HEK293 (cell line): ENCODE measurements at regions not wholly inside any gene's neighbourhood (a gene's known extent, or its start where the extent isn't known, plus 50 kb on each side); places are given as distances from the start of the nearest gene placed in this dataset.

Experiments used
- CTCF ChIA-PET: fragments of 350-600 bp; formaldehyde crosslinking; extraction: SDS; loops from one replicate; lab custom pipeline; 2021; ENCODE audit warnings: antibody characterized with exemption; lab: Yijun Ruan, JAX
- POLR2A ChIA-PET: fragments of 300-600 bp; formaldehyde crosslinking; extraction: SDS; loops from one replicate; lab custom pipeline; 2020; ENCODE audit warnings: antibody characterized with exemption, inconsistent platforms; lab: Yijun Ruan, JAX
- H3K27ac ChIP-seq: fragments of 200-500 bp; sonication (Bioruptor generic); 2 replicates; pipeline ENCODE4 v1.5.1; 2014; ENCODE audit warnings: low read depth, low read length, control low read depth, inconsistent platforms; ENCODE audit errors: extremely low read depth
- H3K36me3 ChIP-seq, 2 experiments: fragments of 200-500 bp in 1 of 2; sonication (Bioruptor generic) in 1 of 2; 1 replicate in 1 of 2; 2 replicates in 1 of 2; pipeline ENCODE4 v1.5.1; 2014 to 2017; ENCODE audit warnings: inconsistent platforms in 2 of 2, low read length in 2 of 2; ENCODE audit not compliant: control insufficient read depth in 2 of 2, insufficient read depth in 1 of 2
- H3K4me1 ChIP-seq: fragments of 200-500 bp; sonication (Bioruptor generic); 2 replicates; pipeline ENCODE4 v1.5.1; 2014; ENCODE audit warnings: mild to moderate bottlenecking, low read length, inconsistent platforms; ENCODE audit not compliant: control insufficient read depth, insufficient read depth
- H3K4me3 ChIP-seq: 2 replicates; pipeline ENCODE4 v1.5.1; 2011; ENCODE audit warnings: low read depth, mild to moderate bottlenecking, control low read depth, low read length, moderate library complexity
- H3K9me3 ChIP-seq: fragments of 200-500 bp; sonication (Bioruptor generic); 2 replicates; pipeline ENCODE4 v1.5.1; 2014; ENCODE audit warnings: low read depth, low read length, inconsistent platforms; ENCODE audit not compliant: control insufficient read depth, insufficient read depth
- GLI2 ChIP-seq: fragments of 450-650 bp; formaldehyde crosslinking; IDR thresholded peaks from 2 replicates; pipeline ENCODE4; 2017; ENCODE audit warnings: missing biosample characterization, missing genetic modification characterization, low read depth, borderline replicate concordance
- GLIS1 ChIP-seq: fragments of 450-650 bp; formaldehyde crosslinking; IDR thresholded peaks from 2 replicates; pipeline ENCODE4 v1.5.1; 2016; ENCODE audit warnings: missing biosample characterization, missing genetic modification characterization
- HOXD13 ChIP-seq: sonication (generic); formaldehyde crosslinking; IDR thresholded peaks from 2 replicates; pipeline ENCODE4 v1.8.0; 2022; ENCODE audit warnings: missing genetic modification reagents, borderline replicate concordance
- RBAK ChIP-seq: fragments of 450-650 bp; formaldehyde crosslinking; IDR thresholded peaks from 2 replicates; pipeline ENCODE4 v1.5.1; 2016; ENCODE audit warnings: missing biosample characterization, missing genetic modification characterization
- SALL2 ChIP-seq: fragments of 450-650 bp; formaldehyde crosslinking; IDR thresholded peaks from 2 replicates; pipeline ENCODE4 v1.5.0; 2017; ENCODE audit warnings: missing biosample characterization, mild to moderate bottlenecking, missing genetic modification characterization, borderline replicate concordance
- SETDB1 ChIP-seq: IDR thresholded peaks from one replicate; pipeline ENCODE4 v1.6.1; 2017; ENCODE audit warnings: mild to moderate bottlenecking, low read length, moderate library complexity, mixed read lengths; ENCODE audit not compliant: insufficient read length
- SP2 ChIP-seq: fragments of 450-650 bp; formaldehyde crosslinking; IDR thresholded peaks from 2 replicates; pipeline ENCODE4 v1.5.1; 2016; ENCODE audit warnings: missing biosample characterization, missing genetic modification characterization
- TCF7L2 ChIP-seq: IDR thresholded peaks from 2 replicates; pipeline ENCODE4 v1.6.1; 2011; ENCODE audit warnings: low read depth, mild to moderate bottlenecking, inconsistent platforms, low read length, moderate library complexity, borderline replicate concordance
- ZBTB21 ChIP-seq: fragments of 450-650 bp; formaldehyde crosslinking; IDR thresholded peaks from 2 replicates; pipeline ENCODE4 v1.5.1; 2017; ENCODE audit warnings: missing biosample characterization, missing genetic modification characterization
- ZEB2 ChIP-seq: fragments of 450-650 bp; formaldehyde crosslinking; IDR thresholded peaks from 2 replicates; pipeline ENCODE4 v1.5.1; 2016; ENCODE audit warnings: missing biosample characterization, missing genetic modification characterization
- ZFP37 ChIP-seq: fragments of 450-650 bp; formaldehyde crosslinking; IDR thresholded peaks from 2 replicates; pipeline ENCODE4 v1.5.1; 2016; ENCODE audit warnings: missing biosample characterization, missing genetic modification characterization
- ZNF157 ChIP-seq: fragments of 450-650 bp; formaldehyde crosslinking; IDR thresholded peaks from 2 replicates; pipeline ENCODE4 v1.5.1; 2016; ENCODE audit warnings: missing biosample characterization, missing genetic modification characterization
- ZNF169 ChIP-seq: fragments of 450-650 bp; formaldehyde crosslinking; IDR thresholded peaks from 2 replicates; pipeline ENCODE4 v1.5.1; 2016; ENCODE audit warnings: missing biosample characterization, missing genetic modification characterization
- ZNF19 ChIP-seq: fragments of 450-650 bp; formaldehyde crosslinking; IDR thresholded peaks from 2 replicates; pipeline ENCODE4; 2016; ENCODE audit warnings: missing biosample characterization, missing genetic modification characterization, low read depth
- ZNF2 ChIP-seq: fragments of 450-650 bp; formaldehyde crosslinking; IDR thresholded peaks from 2 replicates; pipeline ENCODE4 v1.5.1; 2016; ENCODE audit warnings: missing biosample characterization, missing genetic modification characterization
- ZNF37A ChIP-seq: fragments of 450-650 bp; IDR thresholded peaks from 2 replicates; pipeline ENCODE4 v1.5.1; 2018; ENCODE audit warnings: missing biosample characterization, missing genetic modification characterization
- ZNF394 ChIP-seq: fragments of 450-650 bp; formaldehyde crosslinking; IDR thresholded peaks from 2 replicates; pipeline ENCODE4 v1.5.1; 2016; ENCODE audit warnings: missing biosample characterization, missing genetic modification characterization, mild to moderate bottlenecking, moderate library complexity, borderline replicate concordance
- ZNF423 ChIP-seq: fragments of 450-650 bp; formaldehyde crosslinking; IDR thresholded peaks from 2 replicates; pipeline ENCODE4 v1.5.1; 2016; ENCODE audit warnings: missing biosample characterization, missing genetic modification characterization
- ZNF433 ChIP-seq: fragments of 450-650 bp; formaldehyde crosslinking; IDR thresholded peaks from 2 replicates; pipeline ENCODE4 v1.5.1; 2016; ENCODE audit warnings: missing biosample characterization, missing genetic modification characterization, low read depth
- ZNF501 ChIP-seq: fragments of 450-650 bp; formaldehyde crosslinking; IDR thresholded peaks from 2 replicates; pipeline ENCODE4 v1.5.1; 2016; ENCODE audit warnings: missing biosample characterization, missing genetic modification characterization
- ZNF558 ChIP-seq: fragments of 450-650 bp; formaldehyde crosslinking; IDR thresholded peaks from 2 replicates; pipeline ENCODE4 v1.5.1; 2016; ENCODE audit warnings: missing biosample characterization, missing genetic modification characterization
- ZNF560 ChIP-seq: fragments of 450-650 bp; formaldehyde crosslinking; IDR thresholded peaks from 2 replicates; pipeline ENCODE4 v1.5.1; 2017; ENCODE audit warnings: missing biosample characterization, missing genetic modification characterization, borderline replicate concordance
- ZNF658 ChIP-seq: fragments of 450-650 bp; formaldehyde crosslinking; IDR thresholded peaks from 2 replicates; pipeline ENCODE4; 2016; ENCODE audit warnings: missing biosample characterization, missing genetic modification characterization
- ZNF660 ChIP-seq: fragments of 450-650 bp; IDR thresholded peaks from 2 replicates; pipeline ENCODE4 v1.5.1; 2018; ENCODE audit warnings: missing biosample characterization, mild to moderate bottlenecking, missing genetic modification characterization
- ZSCAN16 ChIP-seq: fragments of 450-650 bp; formaldehyde crosslinking; IDR thresholded peaks from 2 replicates; pipeline ENCODE4 v1.5.1; 2016; ENCODE audit warnings: missing biosample characterization, missing genetic modification characterization
- TF ChIP-seq, protein P1 (sequence below): fragments of 450-650 bp; formaldehyde crosslinking; IDR thresholded peaks from 2 replicates; pipeline ENCODE4 v1.5.1; 2017; ENCODE audit warnings: missing biosample characterization, missing genetic modification characterization
- TF ChIP-seq, protein P2 (sequence below): fragments of 450-650 bp; formaldehyde crosslinking; IDR thresholded peaks from 2 replicates; pipeline ENCODE4 v1.5.1; 2016; ENCODE audit warnings: missing biosample characterization, missing genetic modification characterization
- TF ChIP-seq, protein P3 (sequence below): fragments of 450-650 bp; formaldehyde crosslinking; IDR thresholded peaks from 2 replicates; pipeline ENCODE4 v1.5.1; 2016; ENCODE audit warnings: missing biosample characterization, missing genetic modification characterization
- TF ChIP-seq, protein P4 (sequence below): fragments of 450-650 bp; formaldehyde crosslinking; IDR thresholded peaks from 2 replicates; pipeline ENCODE4 v1.5.1; 2016; ENCODE audit warnings: missing biosample characterization, missing genetic modification characterization, low read depth

DNA sequence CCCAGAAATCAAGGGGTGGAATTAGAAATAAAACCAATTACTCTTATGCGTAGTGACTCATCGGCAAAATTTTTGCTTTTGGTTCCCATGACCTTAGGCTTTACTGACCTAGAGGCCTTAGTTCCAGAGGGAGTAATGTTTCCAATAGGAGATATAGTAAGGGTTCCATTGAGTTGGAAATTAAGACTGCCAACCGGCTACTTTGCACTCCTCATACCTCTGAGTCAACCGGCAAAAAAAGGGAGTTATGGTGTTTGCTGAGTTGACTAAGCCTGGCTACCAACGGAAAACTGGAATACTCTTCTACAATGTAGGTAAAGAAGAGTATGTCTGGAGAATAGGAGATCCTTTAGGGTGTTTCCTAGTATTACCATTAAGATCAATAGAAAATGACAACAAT, 919.8 kb downstream of the CENPC start:
- Histone ChIP-seq H3K27ac (no peak overlapping the region), H3K4me1 (no peaks in the 10 kb centered on the region), H3K36me3 (no peaks in the 10 kb centered on the region), H3K4me3 (no peak overlapping the region), H3K9me3 (no peaks in the 10 kb centered on the region)
- ChIA-PET CTCF (no interaction called here), POLR2A (no interaction called here)
- no peak for TF ChIP-seq TCF7L2
- no peak for TF ChIP-seq ZSCAN16 (tag by site-specific recombination)
- TF ChIP-seq ZNF501 (tag by site-specific recombination) = no peak
- no peak for TF ChIP-seq ZNF423 (tag by site-specific recombination)
- TF ChIP-seq ZNF658 (tag by site-specific recombination) = no peak
- TF ChIP-seq RBAK (tag by site-specific recombination) = no peak
- no peak for TF ChIP-seq ZNF169 (tag by site-specific recombination)
- TF ChIP-seq ZNF560 (tag by site-specific recombination) = no peak
- no peak for TF ChIP-seq ZBTB21 (tag by site-specific recombination)
- no peak for TF ChIP-seq GLI2 (tag by site-specific recombination)
- TF ChIP-seq, protein P1, sequence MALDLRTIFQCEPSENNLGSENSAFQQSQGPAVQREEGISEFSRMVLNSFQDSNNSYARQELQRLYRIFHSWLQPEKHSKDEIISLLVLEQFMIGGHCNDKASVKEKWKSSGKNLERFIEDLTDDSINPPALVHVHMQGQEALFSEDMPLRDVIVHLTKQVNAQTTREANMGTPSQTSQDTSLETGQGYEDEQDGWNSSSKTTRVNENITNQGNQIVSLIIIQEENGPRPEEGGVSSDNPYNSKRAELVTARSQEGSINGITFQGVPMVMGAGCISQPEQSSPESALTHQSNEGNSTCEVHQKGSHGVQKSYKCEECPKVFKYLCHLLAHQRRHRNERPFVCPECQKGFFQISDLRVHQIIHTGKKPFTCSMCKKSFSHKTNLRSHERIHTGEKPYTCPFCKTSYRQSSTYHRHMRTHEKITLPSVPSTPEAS (tag by site-specific recombination) = no peak
- TF ChIP-seq GLIS1 (tag by site-specific recombination) = no peak

DNA sequence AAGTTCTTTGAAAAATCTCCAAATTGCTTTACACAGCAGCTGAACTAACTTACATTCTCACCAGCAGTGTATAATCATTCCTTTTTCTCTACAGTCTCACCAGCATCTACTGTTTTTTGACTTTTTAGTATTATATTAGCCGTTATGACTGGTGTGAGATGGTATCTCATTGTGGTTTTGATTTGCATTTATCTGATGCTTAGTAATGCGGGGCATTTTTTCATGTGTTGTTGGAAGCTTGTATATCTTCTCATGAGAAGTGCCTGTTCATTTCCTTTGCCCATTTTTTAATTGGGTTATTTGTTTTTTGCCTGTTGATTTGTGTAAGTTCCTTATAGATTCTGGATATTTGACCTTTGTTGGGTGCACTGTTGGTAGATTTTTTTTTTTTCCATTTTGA, 931.7 kb downstream of the CENPC start:
- no peak overlapping the region for H3K4me3 ChIP-seq
- no peaks in the 10 kb centered on the region for H3K4me1 ChIP-seq
- ChIA-PET CTCF (no interaction called here), POLR2A (no interaction called here)
- no peaks in the 10 kb centered on the region for H3K9me3 ChIP-seq
- H3K27ac ChIP-seq = no peak overlapping the region
- H3K36me3 ChIP-seq = no peaks in the 10 kb centered on the region
- TF ChIP-seq, protein P2, sequence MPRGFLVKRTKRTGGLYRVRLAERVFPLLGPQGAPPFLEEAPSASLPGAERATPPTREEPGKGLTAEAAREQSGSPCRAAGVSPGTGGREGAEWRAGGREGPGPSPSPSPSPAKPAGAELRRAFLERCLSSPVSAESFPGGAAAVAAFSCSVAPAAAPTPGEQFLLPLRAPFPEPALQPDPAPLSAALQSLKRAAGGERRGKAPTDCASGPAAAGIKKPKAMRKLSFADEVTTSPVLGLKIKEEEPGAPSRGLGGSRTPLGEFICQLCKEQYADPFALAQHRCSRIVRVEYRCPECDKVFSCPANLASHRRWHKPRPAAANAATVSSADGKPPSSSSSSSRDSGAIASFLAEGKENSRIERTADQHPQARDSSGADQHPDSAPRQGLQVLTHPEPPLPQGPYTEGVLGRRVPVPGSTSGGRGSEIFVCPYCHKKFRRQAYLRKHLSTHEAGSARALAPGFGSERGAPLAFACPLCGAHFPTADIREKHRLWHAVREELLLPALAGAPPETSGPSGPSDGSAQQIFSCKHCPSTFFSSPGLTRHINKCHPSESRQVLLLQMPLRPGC = no peak
- TF ChIP-seq HOXD13 (CRISPR knock-in tag) = no peak
- no peak for TF ChIP-seq SP2 (tag by site-specific recombination)
- no peak for TF ChIP-seq ZNF2 (tag by site-specific recombination)
- TF ChIP-seq ZNF19 = no peak
- TF ChIP-seq ZNF157 (tag by site-specific recombination) = no peak
- TF ChIP-seq ZNF660 = no peak
- no peak for TF ChIP-seq SALL2 (tag by site-specific recombination)
- no peak for TF ChIP-seq ZEB2 (tag by site-specific recombination)
- TF ChIP-seq ZNF37A (tag by site-specific recombination) = no peak
- no peak for TF ChIP-seq ZNF501 (tag by site-specific recombination)
- no peak for TF ChIP-seq ZNF558 (tag by site-specific recombination)
- TF ChIP-seq ZFP37 = no peak
- TF ChIP-seq, protein P3, sequence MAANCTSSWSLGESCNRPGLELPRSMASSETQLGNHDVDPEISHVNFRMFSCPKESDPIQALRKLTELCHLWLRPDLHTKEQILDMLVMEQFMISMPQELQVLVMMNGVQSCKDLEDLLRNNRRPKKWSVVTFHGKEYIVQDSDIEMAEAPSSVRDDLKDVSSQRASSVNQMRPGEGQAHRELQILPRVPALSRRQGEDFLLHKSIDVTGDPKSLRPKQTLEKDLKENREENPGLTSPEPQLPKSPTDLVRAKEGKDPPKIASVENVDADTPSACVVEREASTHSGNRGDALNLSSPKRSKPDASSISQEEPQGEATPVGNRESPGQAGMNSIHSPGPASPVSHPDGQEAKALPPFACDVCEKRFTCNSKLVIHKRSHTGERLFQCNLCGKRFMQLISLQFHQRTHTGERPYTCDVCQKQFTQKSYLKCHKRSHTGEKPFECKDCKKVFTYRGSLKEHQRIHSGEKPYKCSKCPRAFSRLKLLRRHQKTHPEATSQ (tag by site-specific recombination) = no peak
- TF ChIP-seq ZNF394 (tag by site-specific recombination) = no peak
- TF ChIP-seq SETDB1 = no peak
- no peak for TF ChIP-seq ZNF433 (tag by site-specific recombination)
- TF ChIP-seq, protein P4, sequence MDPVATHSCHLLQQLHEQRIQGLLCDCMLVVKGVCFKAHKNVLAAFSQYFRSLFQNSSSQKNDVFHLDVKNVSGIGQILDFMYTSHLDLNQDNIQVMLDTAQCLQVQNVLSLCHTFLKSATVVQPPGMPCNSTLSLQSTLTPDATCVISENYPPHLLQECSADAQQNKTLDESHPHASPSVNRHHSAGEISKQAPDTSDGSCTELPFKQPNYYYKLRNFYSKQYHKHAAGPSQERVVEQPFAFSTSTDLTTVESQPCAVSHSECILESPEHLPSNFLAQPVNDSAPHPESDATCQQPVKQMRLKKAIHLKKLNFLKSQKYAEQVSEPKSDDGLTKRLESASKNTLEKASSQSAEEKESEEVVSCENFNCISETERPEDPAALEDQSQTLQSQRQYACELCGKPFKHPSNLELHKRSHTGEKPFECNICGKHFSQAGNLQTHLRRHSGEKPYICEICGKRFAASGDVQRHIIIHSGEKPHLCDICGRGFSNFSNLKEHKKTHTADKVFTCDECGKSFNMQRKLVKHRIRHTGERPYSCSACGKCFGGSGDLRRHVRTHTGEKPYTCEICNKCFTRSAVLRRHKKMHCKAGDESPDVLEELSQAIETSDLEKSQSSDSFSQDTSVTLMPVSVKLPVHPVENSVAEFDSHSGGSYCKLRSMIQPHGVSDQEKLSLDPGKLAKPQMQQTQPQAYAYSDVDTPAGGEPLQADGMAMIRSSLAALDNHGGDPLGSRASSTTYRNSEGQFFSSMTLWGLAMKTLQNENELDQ (tag by site-specific recombination) = no peak
